AG08396 (cell line): ENCODE measurements at regions not wholly inside any gene's neighbourhood (a gene's known extent, or its start where the extent isn't known, plus 50 kb on each side); places are given as distances from the start of the nearest gene placed in this dataset.
"Not testable (repeated sequence)": the region's sequence is repeated elsewhere in the genome, so short reads cannot be mapped to it uniquely, and the experiment has no call there.

Experiments
- DNase-seq: peaks from one replicate; pipeline ENCODE4 v3.0.0; 2012; ENCODE audit warnings: low spot score, mixed read lengths

DNA sequence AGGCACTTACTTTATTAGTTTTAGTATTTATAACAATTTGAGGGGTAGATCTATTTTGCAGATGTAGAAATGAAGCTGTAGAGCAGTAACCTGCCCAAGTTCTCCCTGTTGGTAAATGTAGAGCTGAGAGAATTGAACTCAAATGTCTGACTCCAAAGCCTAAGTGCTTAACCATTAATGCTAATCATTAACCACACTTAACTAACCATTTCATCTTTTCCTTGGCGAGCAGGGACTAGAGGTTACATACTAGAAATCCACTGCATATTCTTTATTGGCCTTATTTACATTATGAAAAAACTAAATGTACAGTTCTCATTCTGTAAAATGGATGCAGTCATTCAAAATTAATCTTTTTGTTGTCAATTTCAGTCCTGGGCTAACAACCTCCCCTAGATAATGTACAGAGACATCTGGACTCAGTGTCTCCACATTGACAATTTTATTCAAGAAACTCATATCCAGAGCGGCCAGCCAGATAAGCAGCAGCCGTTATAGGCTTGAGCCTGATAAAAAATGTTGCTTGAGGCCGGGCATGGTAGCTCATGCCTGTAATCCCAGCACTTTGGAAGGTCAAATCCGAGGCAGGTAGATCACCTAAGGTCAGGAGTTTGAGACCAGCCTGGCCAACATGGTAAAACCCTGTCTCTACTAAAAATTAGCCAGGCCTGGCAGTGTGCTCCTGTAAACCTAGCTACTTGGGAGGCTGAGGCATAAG lies 76.7 kb upstream of the PICALM start:
- no peak for DNase-seq

DNA sequence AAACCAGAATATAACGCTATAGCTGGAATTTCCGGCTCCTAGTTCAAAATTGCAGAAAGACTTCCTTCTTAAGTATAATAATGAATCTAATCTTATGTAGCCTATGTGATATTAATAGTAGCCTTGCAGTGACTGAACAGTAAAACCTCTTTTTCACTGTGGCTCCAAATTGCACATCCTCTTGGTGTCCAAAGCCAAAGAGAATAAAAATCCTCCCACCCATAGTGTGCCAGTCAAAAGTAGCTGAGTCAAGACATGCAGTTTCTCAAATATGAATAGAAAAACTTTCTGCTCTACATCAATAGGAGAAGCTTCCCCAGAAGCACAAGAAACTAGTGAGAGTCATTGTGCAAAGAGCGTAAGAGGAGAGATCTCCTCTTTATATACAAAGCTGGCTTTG lies 76.0 kb upstream of the PICALM start:
- DNase-seq: no peak

DNA sequence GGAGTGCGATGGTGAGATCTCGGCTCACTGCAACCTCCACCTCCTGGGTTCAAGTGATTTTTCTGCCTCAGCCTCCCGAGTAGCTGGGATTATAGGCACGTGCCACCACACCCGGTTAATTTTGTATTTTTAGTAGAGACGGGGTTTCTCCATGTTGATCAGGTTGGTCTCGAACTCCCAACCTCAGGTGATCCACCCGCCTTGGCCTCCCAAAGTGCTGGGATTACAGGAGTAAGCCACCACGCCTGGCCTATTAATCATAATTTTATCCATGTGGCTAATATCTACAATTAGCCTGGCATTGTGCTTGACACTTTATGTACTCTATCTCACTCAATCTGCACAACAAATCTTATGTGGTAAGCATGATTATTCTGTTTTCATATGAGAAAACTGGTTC lies 75.2 kb upstream of the PICALM start:
- DNase-seq: not testable (repeated sequence)

DNA sequence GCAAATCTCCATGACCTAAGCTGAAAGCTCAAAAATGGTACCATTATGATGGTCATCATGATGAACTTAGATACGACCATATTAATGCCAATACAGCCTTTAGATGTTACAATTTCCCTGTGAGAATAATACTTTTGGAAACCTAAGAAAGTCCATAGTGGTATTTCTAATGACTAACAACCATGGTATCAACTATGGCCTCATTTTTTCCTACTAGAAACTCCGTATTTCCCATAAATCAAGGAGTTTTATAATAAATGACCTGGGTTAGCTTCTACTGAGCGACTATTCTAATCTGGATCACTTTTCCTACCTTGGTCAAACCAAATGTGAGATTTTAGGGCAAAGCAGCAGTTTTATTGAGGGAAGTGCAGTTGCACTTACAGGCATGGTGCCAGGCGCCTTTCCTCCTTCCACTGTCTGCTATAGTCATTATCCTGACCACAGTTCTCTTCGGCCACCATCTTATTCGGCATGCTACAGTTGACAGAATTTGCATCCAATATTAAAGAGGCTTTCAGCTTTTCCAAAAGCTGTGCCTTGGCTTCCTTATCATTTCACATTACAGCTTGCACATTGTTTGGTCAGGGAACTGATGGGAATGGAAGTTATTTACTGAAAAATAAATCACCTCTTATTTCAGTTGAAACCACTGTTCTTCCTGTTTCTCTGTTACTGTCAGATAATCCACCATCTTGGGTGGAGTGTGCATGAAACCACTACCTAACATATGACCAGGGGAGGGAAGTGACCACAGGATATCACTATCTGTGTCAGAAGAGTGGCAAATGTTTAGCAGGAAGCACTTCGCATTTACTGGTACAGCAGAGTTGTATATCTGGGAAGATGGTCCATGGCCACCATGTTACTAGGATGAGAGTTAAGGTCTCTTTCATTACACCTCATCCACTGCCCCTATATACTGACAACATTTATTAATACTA lies 74.5 kb upstream of the PICALM start:
- no peak for DNase-seq

DNA sequence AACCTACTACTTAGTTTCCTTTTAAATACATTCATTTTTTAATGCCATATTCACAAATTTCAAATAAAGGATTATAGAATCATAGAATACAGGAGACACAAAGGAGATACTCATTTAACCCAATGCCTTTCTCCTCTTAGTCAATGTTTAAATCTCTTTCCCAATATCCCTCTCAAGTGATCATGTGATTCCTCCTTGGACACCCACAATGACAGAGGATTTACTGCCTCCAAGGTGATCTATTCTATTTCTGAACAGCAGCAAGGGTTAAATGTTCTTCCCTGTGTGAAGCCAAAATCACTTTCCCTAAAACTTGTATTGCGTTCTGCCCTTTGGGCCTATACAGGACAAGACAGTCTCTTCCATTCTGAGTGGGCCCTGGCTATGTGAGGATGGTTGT lies 73.3 kb upstream of the PICALM start:
- DNase-seq: no peak

DNA sequence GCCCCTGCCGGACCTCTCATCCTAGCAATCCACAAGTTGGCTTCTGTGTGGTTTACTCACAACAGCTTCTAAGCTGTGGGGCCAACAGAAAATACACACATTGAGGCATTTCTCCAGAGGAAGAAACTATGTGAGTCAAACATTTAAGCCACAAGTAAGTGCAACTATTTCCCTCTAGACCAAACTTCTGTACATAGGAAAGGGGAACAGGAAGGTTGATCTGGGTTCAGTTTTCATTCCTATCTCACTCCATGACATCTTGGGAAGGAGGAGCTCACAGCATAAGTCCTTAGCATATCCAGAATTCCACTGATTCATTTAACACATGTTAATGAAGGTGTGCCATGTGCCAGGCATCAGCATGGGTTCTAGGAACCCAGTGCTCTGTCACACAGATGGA lies 72.8 kb upstream of the PICALM start:
- DNase-seq: no peak

DNA sequence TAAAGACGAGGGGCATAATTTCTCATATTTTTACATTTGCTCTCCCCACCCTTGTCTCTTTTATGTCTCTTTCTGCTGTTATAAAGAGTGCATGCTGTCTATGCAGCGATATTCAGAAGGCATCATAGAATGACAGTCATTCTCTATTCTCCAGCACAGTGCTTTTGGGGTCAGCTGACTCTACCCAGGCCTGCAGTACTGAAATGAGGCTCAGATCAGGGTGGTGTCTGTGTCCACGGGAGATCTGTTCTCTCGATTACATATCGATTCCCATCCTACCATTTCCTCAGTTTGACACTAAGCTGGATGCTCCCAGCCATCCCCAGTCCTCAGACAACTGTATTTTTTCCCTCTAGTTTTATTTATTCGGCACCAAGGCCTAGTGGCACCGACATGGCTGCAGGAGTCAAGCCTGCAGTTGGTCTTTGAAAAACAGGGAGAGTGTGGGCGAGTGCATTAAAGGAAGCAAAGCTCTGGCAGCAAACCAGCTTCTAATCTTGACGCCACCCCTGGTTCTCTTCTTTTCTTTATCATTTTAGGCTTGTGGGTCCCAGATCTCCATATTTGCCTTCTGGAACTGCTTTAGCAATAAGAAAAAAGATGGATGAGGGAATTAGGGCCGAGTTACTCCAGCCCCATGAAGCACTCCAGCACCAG lies 71.6 kb upstream of the PICALM start:
- no peak for DNase-seq

DNA sequence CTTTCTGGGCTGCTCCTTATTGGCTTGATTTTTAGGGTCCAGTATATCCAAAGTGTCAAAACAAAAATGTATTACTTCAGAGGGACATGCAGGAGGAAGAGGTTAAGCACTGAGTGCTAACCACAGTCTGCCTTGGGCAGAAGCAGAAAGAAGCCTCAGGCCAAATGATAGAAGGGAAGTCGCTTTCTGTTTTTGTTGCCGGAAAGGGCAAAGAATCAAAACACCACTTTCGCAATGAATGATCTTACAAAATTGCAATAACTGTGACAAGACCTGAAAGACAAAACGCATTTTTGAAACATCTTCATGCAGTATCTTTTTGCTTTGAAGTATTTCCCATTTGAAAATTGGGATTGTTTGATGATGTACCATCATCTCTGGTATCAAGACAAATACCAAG lies 70.1 kb upstream of the PICALM start:
- DNase-seq: no peak

DNA sequence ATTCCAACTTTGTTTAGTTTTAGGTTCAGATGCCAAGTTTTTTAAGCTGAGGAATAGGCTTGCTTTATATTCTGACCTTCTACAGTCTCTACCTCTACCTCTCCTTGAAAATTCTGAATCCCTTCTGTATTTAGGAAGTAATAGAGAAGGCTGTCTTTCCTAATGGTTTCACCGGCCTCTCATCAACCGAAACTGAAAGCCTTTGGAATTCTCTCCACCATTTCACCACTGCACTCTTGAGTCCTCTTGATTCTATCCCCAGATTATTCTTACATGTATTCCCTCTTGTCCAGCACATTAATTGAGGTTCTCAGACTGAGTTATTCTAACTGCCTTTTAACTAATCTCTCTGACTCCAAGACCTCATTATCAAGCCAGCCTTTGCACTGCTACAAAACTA lies 67.7 kb upstream of the PICALM start:
- DNase-seq: no peak

DNA sequence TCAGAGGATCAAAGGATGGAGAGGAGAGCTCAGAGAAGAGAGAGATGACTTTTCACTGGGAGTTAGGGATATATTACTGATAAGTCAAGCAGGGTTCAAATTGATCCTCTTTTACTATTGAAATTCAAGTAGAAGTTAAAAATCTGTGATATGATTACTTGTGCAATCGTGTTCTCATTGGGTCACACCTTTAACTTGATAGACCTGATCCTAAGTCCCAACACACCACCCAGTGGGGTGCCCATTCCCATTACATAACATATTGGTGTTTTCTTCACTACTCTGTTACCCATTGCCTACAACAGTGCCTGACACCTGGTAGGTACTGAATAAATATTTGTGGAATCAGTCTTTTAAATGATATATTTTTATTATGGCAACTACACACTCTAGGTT lies 66.4 kb upstream of the PICALM start:
- no peak for DNase-seq

DNA sequence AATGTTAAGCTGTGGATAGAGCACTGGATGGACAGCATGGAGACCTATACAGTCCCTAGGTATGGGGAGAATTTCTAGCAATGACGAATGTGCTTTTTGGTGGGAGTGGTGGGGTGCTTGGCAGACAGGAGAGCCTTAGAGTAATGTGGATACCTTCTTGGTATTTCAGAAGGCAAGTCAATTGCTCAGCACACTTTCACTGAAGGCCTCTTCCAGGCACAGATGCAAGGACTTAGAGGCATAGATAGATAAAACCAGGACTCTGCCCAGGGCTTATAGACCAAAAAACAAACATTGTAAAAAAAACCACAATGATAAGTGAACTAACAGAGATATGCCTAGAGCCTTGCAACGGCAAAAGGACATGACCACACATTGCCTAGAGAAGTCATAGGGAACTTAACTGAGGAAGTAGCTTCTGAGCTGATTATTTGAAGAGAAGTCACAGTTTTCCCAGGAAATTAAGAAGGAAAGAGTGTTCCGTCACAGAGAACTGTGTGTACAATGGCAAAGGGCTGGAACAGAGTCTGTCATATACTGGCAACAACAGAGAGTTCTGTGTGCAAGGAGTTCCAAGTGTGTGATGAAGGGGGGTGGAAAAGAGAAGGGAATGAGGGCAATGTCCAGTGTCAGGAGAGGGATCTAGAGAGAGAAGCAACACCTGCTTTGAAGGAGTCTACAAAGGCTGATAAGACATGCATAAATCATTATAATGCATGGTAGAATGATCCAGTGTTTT lies 65.9 kb upstream of the PICALM start:
- DNase-seq: no peak

DNA sequence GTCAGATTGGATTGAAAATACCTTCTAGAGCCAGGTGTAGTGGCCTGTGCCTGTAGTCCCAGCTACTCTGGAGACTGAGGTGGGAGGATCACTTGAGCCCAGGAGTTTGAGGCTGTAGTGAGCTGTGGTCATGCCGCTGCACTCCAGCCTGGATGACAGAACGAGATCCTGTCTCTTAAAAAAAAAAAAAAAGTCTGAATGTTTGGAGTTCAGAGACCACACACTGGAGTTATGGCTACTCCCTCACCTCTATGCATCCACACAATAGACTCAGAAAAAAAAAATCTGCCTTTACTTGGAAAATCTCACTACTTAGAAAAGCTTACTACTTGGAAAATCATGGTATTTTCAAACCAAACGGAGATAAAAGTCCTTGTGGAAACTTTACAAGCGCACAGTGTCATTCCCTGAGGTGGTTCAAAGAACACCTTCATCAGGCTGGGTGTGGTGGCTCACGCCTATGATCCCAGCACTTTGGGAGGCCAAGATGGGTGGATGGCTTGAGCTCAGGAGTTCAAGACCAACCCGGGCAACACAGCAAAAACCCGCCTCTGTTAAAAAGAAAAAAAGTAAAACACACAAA lies 63.9 kb upstream of the PICALM start:
- no peak for DNase-seq

DNA sequence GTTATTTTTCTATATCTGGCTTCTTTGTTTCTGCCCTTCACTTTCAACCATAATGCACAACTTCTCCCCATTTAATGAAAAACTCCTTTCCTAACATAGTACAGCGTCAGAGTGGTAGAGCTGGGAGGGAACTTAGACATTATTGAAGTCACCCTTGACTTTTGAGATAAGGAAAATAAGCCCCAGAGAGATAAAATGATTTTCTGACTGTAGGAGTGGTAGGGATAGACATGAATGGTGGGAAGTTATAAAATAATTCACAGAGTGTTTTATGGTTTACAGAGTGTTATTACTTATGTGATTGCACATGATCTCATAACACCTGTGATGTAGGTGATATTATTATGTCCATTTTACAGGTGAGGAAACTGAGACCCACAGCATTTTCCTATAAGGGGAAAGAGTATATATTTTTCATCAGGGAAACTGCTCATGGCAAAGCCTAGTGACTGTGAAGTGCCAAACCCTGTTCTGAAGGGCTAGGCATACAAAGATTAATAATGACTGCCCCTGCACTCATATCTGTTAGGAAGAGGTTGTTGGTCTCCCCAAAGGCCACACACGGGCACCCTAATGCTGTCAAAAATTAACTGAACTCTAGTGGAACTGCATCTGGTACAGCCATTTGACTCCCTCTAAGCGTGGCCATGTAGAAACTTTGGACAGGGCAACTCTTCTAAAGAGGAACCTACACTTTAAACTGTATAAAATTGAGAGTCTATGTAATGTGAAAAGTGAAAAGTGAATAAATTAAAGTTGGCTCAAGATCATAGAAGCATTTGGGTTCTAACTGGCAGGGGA lies 61.1 kb upstream of the PICALM start:
- no peak for DNase-seq

DNA sequence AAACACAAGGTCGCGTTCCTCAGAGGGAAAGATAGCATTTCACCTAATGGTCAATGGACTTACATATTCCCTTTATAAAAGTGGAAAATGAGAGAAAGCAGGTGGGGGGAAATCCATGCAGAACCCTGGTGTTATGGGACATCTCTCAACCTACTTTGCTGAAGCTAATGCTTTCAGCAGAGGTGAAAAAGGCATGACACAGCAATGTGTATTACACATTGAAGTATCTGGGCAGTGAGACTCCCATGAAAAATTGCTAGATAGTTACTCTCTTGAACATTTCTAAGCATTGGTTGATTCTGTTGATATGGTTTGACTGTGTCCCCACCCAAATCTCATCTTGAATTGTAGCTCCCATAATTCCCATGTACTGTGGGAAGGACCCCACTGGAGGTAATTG lies 60.0 kb upstream of the PICALM start:
- DNase-seq: no peak

DNA sequence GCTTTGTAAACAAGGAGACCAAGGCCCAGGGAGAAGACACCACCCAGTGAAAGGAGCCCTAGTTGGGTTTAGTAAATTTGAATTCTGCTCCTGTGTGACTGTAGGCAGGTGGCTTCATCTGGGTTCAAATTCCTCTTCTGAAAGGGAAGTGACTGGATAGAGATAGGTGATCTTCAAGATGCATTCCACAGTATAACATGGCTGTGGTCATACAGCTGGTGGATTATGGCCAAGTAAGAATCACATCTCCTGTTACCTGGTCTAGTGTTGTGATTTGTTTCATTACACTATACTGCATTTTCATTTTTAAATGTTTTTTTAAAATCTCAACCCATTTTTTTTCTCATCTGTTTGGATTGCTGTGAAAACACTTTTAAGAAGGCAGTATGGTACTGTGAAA lies 58.0 kb upstream of the PICALM start:
- DNase-seq: no peak

DNA sequence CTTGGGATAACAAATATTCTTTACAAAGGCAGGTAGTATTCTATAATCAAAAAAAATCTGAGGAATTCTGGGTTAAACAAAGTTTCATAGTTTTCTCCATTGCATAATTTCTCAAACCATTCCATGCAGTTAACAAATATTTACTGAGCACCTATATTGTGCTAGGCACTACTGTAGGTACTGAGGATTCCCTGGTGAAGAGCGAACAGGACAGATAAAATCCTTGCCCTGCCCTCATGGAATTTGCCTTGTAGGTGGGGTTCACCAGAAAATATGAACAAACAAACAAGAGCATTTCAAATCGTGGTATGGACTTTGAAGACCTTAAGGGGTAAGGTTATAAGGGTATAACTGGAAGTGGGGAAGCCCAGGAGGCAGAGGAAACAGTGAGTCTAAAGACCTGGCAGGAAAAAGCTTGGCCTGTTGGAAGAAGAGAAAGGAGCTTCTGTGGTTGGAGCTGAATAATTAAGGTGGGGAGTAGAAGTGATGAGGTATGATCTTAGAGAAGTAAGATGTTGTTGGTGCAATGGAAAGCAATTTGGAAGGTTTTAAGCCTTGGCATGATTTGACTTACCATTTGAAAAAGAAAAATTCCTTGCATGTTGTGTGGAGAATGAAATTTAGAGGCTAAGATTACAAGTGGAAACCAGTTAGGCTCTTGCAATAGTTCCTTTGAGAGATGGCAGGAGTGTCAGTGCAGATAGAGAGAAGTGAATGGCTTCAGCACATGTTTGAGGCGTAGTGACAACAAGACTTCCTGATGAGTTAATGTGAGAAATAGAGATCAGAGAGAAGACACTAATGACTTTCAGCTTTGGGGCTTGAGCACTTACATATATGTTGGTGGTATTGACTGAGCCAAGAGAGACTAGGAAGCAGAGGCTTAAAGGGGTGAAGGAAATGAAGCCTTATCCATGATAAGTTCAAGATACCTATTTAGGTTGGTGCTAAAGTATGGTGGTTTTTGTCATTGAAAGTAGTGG lies 55.7 kb upstream of the PICALM start:
- no peak for DNase-seq

DNA sequence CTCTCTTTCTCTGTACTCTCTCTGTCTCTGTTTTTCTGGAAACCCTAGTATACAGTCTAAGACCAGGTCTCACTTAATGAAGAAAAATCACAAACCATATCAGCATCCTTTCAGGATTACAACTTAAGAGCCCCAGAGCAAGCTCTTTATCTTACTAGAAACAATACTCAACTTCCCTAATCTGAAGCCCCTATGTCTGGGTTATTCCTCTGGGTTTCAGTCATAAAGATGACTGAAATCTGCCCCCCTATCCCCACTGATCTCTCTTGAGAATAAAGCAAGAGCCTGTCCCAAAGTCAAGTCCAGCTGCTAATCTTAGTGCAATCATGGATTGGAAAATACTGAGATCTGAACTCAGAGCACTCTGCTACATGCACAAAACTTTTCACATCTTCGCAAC lies 53.9 kb upstream of the PICALM start:
- DNase-seq: no peak

DNA sequence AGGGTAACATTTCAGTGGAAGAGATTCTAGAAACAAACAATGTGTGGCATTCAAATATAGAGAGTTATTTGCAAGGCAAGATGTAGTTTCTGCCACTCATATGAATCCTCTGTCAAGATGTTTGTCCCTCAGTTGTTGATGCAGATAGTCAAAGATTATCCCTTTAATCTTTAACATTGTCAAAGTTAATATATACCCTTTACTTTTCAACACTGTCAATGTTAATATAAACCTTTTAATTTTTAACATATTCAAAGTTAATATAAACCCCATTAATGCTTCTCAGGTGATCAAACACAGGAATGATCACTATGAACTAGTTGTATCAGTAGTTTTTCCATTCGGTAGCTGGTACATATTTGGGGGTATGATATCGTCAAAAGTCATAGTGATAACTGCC lies 51.9 kb upstream of the PICALM start:
- no peak for DNase-seq

DNA sequence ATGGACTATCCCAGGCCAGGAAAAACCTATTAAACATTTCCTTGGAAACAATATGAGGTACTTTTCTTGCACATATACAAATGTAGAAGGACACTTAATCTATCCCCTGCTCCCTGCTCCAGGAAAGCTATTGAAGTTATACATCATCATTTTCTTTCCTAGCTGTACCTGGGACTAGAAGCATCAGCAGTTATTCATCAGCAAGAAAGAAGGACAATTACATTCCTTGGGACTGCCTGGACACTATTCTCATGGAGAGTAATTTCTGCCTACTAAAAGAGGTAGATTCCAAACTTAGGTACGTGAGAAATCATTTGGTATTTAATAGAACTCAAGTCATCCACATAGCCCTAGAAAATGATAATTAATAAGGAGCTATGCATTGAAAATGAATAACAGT lies 51.0 kb upstream of the PICALM start:
- no peak for DNase-seq

DNA sequence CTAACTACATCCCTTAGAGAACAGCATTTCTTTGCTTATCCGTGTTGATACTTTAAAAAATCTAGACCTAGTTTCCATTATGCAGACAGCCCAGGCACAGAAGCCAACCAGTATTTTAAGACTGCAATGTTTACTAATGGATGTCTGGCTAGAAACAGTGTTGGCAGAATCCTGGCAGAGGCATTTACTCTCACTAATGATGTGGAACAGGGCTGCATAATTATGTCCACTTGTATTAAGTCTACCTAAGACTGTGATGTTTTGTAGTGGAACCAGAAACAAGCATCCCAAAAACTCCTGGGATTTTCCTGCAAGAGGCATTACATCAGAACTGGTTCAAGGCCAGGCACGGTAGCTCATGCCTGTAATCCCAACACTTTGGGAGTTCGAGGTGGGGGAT lies 50.2 kb upstream of the PICALM start:
- DNase-seq: no peak
